HG02938 (cell line): ENCODE measurements at regions not wholly inside any gene's neighbourhood (a gene's known extent, or its start where the extent isn't known, plus 50 kb on each side); places are given as distances from the start of the nearest gene placed in this dataset.

ENCODE experiments used
- ATAC-seq: cut with Tn5 transposase; IDR thresholded peaks from one replicate; pipeline ENCODE4 v1.9.1; 2021; ENCODE audit warnings: mild to moderate bottlenecking, moderate library complexity; ENCODE audit not compliant: unreplicated experiment

GRCh38 chr3:157639756-157640426 is 136.7 kb upstream of the VEPH1 start:
- ATAC-seq: no peak

- no peak for ATAC-seq
These were observed 134.7 kb upstream of the VEPH1 start for GRCh38 chr3:157637866-157638265.

DNA sequence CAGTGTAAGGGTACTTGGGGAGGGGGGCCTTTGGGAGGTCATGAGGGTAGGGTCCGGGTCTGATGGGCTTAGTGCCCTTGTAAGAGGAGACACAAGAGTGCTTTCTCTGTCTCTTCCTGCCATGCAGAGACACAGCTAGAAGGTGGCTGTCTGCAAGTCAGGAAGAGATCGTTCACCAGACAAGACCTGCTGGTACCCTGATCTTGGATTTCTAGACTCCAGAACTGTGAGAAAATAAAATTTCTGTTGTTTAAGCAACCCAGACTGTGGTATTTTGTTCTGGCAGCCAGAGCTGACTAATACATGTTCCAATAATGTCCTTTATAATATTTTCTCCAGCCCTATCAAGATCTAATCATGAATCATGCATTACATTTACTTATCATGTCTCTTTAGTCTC is 130.0 kb upstream of the VEPH1 start:
- no peak for ATAC-seq

DNA sequence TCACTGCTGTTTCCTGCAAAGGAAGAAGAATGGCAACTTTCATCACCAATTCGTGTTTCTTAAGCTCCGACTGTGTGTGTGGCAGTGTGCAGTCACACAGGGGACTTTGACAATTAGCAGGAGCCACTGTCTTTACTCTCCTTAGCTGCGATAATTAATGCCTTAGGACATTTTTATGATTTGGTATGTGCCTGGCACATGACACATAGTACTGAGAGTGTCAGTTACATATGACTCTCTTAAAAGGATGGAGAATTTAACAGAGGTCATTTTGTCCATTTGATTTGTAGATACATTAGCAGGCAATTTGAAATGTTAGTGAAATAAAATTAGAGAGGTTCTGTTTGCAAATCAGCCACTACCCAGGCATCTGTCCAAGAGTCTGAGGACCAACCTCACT is 128.9 kb upstream of the VEPH1 start:
- no peak for ATAC-seq

DNA sequence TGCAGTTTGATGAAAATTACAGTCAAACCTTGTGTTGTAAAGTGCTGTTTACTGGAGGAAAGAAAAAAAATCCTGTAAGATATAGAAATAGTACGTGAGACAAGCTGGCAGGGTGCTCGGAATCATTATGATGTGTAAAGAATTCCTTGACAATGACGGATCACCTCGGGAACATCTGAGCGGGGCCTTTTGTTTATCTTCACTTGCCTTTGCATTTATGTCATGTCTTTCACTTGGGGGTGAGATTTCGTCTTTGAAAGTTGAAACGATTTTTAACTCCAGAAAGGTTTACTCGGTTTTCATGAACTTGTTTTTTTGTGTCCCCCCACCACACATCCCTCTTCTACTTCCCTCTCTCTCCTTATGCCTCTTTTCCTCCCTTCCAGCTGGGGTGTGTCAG is 128.3 kb upstream of the VEPH1 start:
- ATAC-seq: no peak

- ATAC-seq: no peak
These were observed 123.6 kb upstream of the VEPH1 start for GRCh38 chr3:157626817-157627216.

- ATAC-seq: no peak
These were observed 121.6 kb upstream of the VEPH1 start for GRCh38 chr3:157624801-157625200.

DNA sequence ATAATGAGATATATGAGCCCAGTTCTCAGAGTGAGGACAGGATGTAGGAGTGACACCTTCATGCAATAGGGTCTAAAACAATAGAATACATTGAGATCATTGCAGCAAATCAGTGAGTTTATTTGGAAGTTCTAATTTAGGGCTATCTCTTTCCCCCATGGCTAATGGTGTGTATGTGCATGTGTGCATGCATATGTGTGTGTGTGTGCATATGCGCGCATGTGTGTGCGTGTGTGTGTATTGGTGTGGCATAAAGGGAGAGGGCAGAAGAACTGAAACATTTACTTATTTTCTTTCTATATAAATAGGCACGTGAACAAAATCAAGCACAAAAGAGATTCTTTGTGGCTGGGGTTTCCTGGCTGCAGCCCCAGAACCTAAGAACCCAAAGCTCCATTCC is 115.7 kb upstream of the VEPH1 start:
- no peak for ATAC-seq

- ATAC-seq: peak; percentile 78
These were observed 115.0 kb upstream of the VEPH1 start for GRCh38 chr3:157618075-157618760.

DNA sequence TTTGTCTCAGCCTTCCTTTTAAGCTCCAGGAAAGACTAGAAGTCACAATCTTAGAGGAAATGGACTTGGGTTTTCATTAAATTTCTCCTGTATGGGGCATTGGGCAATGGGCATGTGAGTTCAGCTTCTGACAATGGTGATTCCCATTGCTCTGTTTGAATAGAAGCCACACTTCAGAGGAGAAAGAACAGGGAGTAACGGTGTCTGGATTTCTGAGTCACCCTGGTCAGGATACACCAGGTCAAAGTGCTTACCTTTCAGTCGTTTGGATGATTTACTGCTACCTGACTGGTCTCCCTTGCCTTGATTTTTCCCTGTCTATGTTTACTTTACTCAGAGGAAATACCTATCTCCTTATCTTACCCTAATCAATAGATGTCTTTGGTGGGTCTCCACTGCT is 111.7 kb upstream of the VEPH1 start:
- no peak for ATAC-seq

GRCh38 chr3:157611536-157612076 is 108.4 kb upstream of the VEPH1 start:
- no peak for ATAC-seq

DNA sequence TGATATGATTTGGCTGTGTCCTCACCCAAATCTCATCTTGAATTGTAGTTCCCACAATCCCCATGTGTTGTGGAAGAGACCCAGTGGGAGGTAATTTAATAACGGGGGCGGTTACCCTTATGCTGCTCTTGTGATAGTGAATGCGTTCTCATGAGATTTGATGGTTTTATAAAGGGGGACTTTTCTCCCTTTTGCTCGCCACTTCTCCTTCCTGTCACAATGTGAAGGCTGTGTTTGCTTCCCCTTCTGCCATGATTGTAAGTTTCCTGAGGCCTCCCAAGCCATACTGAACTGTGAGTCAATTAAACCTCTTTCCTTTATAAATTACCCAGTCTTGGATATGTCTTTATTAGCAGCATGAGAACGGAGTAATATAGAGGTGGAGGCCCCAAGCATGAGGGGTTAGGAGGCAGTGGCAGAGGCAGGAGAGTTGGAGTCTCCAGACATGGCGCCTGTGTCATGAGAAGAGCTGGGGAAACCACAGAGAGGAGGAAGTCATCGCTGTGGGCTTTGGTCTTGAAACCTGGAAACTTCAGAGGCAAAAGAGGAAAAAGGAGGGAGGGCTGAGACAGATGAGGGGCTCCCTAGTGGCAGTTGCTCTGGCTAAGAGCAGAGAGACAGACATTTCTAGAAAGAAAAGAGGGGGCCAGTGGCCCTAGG is 107.8 kb upstream of the VEPH1 start:
- no peak for ATAC-seq

DNA sequence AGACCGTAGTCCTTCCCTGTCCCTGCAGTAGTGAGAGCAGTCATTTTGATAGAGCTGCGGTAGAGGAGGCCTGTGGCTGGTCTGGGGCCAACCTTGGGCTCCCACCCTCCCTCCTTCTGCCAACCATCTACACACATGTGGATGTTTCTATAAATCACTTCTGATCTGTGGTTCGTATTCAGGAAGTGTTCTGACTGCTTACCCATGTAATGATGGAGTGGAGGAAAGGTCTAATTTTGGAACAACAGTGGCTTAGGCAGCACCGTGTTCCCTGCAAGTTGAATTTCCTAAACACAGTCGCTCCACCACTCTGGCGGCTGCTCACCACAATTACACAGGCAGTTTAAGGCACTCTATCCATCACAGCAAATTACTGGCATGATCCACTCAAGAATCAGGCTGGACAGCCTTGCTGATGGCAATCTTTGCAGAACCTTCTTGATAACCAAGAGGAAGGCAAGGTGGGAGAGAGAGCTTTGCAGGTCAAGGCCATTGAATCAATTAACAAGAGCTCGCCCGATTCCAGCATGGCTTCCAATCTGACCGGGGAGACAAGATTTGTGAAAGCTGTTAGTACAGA is 104.7 kb upstream of the VEPH1 start:
- no peak for ATAC-seq

GRCh38 chr3:157606852-157607197 is 103.6 kb upstream of the VEPH1 start:
- no peak for ATAC-seq

- ATAC-seq: peak; percentile 88
These were observed 103.0 kb upstream of the VEPH1 start for GRCh38 chr3:157606011-157606851.

DNA sequence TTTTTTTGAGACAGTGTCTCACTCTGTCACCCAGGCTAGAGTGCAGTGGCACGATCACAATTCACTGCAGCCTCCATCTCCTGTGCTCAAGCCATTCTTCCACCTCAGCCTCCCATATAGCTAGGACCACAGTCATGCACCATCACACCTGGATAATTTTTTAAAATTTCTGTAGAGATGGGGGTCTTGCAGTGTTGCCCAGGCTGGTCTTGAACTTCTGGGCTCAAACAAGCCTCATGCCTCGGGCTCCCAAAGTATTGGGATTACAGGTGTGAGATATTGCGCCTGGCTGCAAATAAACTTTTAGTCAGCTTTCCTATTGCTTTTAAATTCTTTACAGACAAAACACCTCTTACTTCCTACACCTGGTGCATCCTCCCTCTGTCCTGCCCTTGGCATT is 102.1 kb upstream of the VEPH1 start:
- no peak for ATAC-seq

DNA sequence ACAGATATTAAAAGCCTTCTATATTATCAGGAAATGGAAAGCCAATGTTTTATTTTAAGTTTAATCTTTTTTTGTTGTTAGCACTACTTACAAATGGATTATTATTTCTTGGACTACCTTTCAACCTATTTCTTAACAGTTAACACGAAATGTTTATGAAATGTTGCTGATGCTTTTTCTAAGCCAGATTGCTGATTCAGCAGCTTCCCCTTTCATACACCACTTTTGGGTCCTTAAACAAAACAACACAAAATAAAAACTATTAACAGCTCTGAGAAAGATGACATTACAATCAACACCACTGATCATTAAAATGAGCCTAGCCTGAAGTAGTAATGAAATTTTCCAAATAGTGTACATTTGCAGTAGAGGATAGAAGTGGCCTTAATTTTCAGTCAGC is 99.2 kb upstream of the VEPH1 start:
- ATAC-seq: no peak

GRCh38 chr3:157595259-157595658 is 92.0 kb upstream of the VEPH1 start:
- no peak for ATAC-seq

GRCh38 chr3:157594413-157594812 is 91.2 kb upstream of the VEPH1 start:
- ATAC-seq: no peak

DNA sequence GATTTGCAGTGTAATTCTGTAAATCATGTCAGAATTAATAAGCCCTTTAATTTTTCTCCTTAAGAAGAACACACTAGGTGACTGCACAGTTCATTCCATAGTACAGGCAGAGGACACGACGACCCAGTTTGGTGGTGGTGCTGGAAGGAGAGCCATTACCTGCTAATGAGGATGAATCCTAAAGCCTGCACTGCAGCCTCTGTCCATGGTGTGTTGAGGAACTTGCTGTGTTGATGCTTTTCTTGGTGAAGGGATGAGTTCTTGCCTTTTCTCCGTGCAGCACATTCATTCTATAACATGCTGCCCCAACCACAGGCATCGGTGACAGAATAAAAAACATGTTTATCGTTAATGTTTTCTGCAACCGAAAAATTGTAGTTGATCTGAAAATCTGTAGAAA is 89.6 kb upstream of the VEPH1 start:
- ATAC-seq: no peak

DNA sequence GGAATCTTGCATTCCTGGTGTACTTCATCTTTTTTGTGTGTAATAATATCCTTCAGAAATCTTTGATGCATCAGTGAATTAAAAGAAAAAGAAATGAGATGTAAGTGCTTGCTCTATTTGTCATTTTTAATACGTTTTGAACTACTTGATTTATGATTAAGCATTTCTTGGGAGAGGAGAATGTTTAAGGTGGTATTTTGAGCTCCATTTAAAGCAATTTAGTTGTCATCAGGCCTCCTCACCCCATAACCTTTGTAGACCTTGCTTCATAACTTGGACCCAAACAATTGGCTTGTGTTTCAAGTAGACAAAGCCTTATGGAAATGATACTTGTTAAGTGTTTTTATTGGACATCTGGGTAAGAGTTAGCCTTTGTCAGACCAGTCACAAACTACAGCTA is 87.1 kb upstream of the VEPH1 start:
- ATAC-seq: no peak
